HG03135 (cell line): ENCODE measurements at regions not wholly inside any gene's neighbourhood (a gene's known extent, or its start where the extent isn't known, plus 50 kb on each side); places are given as distances from the start of the nearest gene placed in this dataset.
"Not testable (repeated sequence)": the region's sequence is repeated elsewhere in the genome, so short reads cannot be mapped to it uniquely, and the experiment has no call there.

Experiments used
- ATAC-seq: cut with Tn5 transposase; IDR thresholded peaks from one replicate; pipeline ENCODE4 v1.9.1; 2021; ENCODE audit warnings: mild to moderate bottlenecking, moderate library complexity; ENCODE audit not compliant: unreplicated experiment

GRCh38 chr7:35908331-35909216, 107.7 kb downstream of the SEPTIN7 start:
- ATAC-seq = no peak

- no peak for ATAC-seq
Observed at GRCh38 chr7:35909870-35910357, 109.1 kb downstream of the SEPTIN7 start.

GRCh38 chr7:35910621-35911020, 109.8 kb downstream of the SEPTIN7 start:
- not testable (repeated sequence) for ATAC-seq

- ATAC-seq = not testable (repeated sequence)
Observed at GRCh38 chr7:35913350-35913749, 112.5 kb downstream of the SEPTIN7 start.

- not testable (repeated sequence) for ATAC-seq
Observed at GRCh38 chr7:35914214-35914613, 113.4 kb downstream of the SEPTIN7 start.

GRCh38 chr7:35915247-35915955, 114.5 kb downstream of the SEPTIN7 start:
- not testable (repeated sequence) for ATAC-seq

- not testable (repeated sequence) for ATAC-seq
Observed at GRCh38 chr7:35918217-35918616, 117.4 kb downstream of the SEPTIN7 start.

GRCh38 chr7:35919607-35920006, 118.8 kb downstream of the SEPTIN7 start:
- peak; percentile 66 for ATAC-seq

GRCh38 chr7:35921338-35921737, 120.5 kb downstream of the SEPTIN7 start:
- ATAC-seq = not testable (repeated sequence)

- not testable (repeated sequence) for ATAC-seq
Observed at GRCh38 chr7:35924668-35925067, 123.8 kb downstream of the SEPTIN7 start.

- ATAC-seq = not testable (repeated sequence)
Observed at GRCh38 chr7:35926966-35927365, 126.1 kb downstream of the SEPTIN7 start.

GRCh38 chr7:35931134-35931533, 130.3 kb downstream of the SEPTIN7 start:
- not testable (repeated sequence) for ATAC-seq

GRCh38 chr7:35931551-35931950, 130.7 kb downstream of the SEPTIN7 start:
- not testable (repeated sequence) for ATAC-seq

- not testable (repeated sequence) for ATAC-seq
Observed at GRCh38 chr7:35940695-35941094, 139.8 kb downstream of the SEPTIN7 start.

GRCh38 chr7:35945621-35946020, 144.8 kb downstream of the SEPTIN7 start:
- ATAC-seq = not testable (repeated sequence)

- ATAC-seq = not testable (repeated sequence)
Observed at GRCh38 chr7:35955735-35956134, 154.9 kb downstream of the SEPTIN7 start.

- ATAC-seq = not testable (repeated sequence)
Observed at GRCh38 chr7:35956988-35957387, 156.1 kb downstream of the SEPTIN7 start.

GRCh38 chr7:35961260-35961659, 160.4 kb downstream of the SEPTIN7 start:
- not testable (repeated sequence) for ATAC-seq

- ATAC-seq = not testable (repeated sequence)
Observed at GRCh38 chr7:35962607-35963006, 161.8 kb downstream of the SEPTIN7 start.

GRCh38 chr7:35967366-35968139, 166.7 kb downstream of the SEPTIN7 start:
- no peak for ATAC-seq
